ENCODE measurements at regions not wholly inside any gene's neighbourhood (a gene's known extent, or its start where the extent isn't known, plus 50 kb on each side); places are given as distances from the start of the nearest gene placed in this dataset.
"Not testable (repeated sequence)": the region's sequence is repeated elsewhere in the genome, so short reads cannot be mapped to it uniquely, and the experiment has no call there.

DNA sequence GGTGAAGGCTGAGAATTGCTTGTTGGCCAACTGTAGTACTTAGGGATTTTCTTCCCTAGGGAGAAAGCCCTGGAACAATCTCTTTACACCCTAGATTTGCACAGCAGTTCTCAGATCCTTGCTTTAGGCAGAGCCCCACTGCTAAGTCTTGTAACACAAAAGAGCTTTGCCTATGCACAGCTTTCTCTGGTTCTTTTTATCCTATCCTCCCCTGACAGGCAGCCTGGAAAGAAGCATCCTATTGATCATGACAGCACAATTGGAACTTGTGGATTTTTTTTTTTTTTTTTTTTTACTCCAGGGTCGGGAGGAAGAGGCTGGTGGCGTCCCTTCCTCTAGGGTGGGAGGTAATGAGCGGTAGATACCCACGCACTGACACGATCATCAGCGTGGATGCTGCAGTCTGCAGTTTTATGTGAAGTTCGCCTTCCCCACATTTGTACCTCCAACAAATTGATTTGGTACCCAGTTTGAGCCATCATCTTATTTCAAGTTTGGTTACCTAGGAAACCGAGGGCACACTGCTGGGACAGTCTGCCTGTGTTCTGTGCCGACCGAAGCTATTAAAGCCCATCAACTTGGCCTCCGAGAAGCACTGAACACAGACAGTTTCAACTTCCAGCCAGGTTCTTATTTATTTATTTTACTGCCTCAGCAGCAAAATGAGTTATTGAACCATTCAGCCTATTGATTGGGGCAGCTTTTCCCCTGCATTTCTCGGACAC, 110.1 kb downstream of the NRN1 start:
- DNase-seq, result no peak

DNA sequence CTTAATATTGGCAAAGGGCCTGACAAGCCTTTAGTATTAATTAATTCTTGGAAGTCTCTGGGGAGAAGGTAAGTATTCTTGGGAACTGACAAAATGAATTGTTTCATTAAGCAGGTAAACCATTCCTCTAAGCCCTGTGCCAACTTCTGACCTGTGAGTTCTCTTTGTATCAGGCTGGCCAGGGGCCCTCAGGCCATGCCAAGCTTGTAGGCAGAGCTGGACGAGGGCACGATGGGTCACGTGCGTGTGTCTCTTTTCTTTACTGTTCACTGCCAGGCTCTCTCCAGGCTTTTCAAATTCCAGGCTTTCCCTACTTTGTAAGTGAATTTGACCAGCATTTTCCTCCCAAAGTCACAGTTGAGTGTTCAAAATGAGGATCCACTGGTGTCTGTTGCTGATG, 112.4 kb downstream of the NRN1 start:
- no peak for DNase-seq

DNA sequence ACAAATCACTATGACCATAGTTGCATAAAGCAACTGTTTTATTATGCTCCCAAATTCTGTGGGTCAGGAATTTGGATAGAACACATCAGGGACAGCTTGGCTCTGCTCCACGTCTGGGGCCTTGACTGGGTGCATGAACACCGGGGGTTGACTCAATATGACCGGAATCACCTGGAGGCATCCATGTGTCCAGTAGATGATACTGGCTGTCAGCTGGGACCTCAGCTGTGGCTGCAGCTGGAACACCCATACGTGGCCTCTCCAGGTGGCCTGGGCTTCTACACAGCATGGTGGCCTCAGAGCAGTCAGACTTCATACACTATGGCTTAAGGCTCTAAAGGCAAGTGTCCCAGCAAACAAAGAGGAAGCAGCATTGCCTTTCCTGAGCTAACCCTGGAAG, 113.4 kb downstream of the NRN1 start:
- no peak for DNase-seq

DNA sequence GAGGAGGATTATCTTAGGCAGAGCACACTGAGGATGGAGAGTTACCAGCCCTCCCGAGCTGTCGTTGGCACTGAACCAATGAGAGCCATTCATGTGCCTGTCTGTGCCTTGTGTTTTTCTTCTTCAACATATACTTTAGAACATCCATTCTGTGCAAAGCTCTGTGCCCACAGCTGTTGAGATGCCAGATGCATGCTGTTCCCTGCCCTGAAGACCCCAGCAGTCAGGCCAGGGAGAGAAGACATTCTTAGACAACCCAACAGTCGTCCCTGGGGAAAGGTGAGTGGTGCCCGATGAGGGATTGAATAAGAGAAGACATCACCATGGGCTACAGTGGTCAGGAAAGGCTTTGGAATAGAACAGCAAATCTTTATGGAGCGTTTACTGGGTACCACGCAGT, 114.1 kb downstream of the NRN1 start:
- no peak for DNase-seq

DNA sequence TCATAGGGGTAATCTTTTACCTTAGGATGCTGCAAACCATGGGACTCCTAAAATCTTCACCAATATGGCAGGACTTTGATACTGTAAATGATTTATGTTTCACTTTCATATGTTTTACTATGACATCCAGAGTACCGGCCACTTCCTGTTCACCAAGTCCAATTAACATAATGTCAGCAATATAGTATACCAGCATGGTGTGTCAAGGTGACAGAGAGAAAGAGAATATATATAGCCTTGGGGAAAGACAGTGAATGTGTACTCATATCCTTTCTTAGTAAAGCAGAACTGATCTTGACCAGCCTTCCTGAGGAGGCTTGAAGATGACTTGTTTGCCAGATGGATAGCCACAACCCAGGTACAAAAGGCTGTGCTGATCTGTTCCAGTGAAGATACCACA, 127.9 kb downstream of the NRN1 start:
- DNase-seq, result no peak

DNA sequence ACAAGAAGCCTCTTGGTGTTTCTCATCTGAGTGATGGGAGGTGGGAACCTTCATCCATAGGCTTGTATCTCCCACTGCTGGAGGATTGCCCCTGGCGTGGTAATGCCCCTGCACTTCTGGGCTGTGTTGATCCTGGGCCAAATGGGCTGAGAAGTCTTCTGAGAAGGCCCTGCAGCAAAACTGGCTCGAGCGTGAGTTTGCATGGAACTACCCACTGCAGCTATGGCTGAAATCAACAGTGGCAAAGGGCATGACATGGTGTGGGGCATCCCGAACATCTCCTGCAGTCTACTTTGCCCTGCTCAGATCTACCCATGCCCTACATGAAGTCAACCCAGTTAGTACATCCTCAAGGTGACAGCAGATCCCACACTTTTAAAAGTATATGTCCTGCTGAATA, 130.6 kb downstream of the NRN1 start:
- no peak for DNase-seq

DNA sequence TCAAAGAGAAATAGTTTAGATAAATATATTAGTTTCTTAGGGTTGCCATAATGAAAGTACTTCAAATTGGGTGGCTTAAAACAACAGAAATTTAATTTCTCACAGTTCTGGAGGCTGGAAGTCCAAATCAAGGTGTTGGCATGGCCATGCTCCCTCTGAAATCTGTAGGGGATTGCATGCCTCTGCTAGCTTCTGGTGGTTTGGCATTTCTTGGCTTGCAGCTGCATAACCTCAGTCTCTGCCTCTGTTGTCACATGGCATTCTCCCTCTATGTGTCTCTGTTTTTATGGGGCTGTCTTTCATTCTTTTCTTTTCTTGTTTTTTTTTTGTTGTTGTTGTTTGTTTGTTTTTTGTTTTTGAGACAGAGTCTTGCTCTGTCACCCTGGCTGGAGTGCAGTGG, 132.7 kb downstream of the NRN1 start:
- not testable (repeated sequence) for DNase-seq

DNA sequence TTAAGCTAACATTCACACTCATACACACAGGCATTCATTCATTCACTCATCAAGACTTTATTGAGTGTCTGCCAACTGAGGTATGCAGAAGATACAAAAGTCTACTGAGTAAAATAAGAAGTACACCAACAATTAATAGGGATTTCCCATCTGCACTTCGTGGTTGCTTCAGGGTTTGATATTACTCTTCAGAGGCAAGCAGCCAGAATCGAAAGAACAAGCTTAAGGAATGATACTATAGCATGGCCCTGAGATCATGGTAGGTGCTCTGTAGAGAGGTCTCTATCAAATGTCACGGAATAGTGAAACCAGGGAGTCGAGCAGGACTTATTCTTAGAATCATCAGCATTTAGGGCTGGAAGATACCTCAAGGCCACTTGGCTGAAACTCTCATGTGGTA, 135.4 kb downstream of the NRN1 start:
- DNase-seq, result no peak

DNA sequence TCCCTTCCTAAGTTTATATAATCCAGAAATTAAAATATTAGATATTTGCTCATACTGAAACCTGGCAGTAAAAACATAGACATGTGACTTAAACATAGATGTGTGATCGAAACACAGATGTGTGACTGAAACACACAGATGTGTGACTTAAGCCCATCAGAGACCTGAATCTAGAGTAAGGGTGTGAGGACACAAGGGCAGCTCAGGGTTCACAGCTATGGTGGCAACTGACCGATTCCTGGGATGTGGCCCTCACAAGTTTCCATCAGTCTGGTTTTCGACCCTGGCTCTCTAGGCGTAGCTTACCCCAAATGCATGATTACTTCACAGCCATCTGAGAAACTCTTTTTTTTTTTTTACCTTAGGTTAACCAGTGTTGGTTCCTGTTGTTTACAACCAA, 137.0 kb downstream of the NRN1 start:
- no peak for DNase-seq

DNA sequence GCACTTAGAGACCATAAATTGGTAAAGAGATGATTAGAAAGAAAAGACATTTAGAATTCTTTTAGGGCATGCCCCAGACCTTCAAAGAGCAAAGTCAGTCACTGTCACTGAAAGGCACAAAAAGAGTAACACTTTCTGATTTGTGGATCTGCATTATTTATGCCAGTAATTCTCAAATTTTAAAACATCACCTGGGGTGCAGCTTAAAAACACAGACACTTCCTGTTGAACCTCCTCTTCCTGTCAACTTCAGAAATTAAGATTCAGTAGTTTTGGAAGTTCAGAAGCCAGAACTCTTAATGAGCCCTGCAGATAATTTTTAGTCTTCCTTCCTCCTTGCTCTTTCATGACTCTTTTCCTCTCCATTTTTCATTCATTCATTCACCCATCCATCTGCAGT, 137.5 kb downstream of the NRN1 start:
- no peak for DNase-seq

DNA sequence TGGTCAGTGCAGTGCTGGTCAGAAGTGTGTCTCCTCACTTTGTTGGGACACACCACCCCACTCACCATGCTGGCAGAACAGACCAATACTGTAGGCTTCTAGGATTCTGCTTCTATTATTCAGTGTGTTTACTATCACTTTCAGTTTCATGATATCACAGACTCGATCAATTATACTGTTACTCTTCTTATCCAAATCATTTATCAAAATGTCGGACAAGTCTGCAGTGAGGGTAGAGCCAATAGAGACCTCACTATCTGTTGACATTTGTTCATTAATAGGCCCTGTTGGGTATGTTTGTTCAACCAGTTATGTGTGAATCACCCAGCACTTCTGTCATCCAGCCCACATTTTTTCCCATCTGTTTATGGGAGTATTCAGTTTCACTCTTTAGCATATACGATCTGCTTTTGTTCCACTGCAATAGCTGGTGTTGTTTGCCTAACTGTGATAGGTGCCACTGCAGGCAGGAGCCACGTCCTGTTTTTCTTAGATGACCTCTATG, 140.1 kb downstream of the NRN1 start:
- no peak for DNase-seq

DNA sequence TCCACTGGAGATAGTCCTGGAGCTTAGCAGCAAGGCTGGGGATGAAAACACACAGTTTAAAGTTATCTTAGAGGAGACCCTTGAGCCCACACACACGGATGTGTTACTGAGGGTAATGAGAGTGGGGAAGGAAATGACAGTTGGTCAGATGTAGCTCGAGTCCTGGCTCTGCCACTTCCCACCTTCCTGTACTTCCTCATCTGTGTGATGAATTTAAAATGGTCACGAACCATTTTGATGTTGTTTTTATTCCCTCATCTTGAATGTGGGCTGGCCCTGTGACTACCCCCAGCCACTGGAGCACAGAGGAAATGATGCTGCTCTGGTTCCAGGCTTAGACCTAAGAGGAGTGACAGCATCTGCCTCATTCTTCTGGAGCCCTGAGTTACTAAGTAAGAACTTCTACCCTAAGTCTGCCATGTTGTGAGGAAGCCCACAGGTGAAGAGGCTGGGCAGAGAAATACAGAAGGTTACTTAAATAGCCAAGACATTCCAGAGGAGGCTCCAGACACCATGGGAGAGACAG, 141.2 kb downstream of the NRN1 start:
- DNase-seq, result no peak

DNA sequence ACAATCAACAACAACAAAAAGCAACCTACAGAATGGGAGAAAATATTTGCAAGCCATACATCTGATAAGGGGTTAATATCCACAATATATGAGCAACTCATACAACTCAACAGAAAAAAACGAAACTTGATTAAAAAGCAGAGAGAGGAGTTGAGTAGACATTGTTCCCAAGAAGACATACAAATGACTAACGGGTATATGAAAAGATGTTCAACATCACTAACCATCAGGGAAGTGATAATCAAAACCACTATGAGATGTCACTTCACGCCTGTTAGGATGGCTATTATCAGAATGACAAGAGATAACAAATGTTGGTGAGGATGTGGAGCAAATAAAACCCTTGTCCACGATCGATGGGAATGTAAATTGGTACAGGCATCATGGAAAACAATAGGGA, 145.9 kb downstream of the NRN1 start:
- no peak for DNase-seq

DNA sequence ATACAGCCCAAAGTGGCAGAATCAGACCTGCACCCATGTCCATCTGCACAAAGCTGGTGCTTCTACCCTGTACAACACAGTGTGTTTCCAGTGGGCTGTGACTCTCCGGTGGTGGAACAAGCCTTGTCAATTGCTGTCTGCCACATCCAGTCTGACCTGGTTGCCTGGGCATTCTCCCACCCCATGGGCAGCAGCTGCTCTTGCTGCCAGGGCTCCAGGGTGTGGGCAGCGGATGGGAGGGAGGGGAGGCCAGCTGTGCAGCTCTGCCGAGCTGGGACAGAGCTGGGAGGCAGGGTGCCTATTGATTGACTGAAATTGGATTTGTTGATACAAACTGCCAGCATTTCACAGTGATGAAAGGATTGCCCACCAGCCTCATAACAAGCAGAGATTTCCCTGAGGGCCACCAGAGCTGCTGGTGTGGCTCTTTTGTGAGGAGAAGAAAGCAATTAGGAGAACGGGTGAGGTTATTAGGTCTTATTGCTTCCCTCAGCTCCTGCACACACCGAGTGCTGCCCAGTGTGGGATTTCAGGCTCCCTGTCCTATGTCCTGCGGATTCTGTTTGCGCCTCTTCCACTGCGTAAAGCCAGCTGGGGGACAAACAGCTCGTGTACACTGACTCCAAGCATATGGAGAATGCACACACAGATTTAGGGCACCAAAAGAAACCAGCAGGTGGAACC, 150.8 kb downstream of the NRN1 start:
- DNase-seq, result no peak

DNA sequence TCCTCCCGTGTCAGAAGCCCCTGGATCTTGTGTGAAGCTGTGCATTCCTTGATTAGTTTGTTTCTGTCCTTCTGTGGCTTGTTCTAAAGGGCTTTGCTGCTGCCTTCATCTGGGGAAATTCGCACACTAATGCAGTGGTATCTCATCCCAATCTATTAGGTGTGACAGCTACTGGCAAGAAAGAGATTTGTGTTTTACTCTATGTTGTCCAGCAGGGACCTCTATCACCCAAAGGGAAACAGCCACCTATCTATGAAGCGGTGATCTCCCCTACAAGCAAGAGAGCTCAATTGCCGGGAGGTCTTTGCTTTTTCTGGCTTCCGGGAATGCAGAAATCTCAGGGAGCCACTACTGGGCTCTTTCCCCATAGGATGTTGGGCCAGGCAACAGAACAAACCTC, 151.8 kb downstream of the NRN1 start:
- no peak for DNase-seq

DNA sequence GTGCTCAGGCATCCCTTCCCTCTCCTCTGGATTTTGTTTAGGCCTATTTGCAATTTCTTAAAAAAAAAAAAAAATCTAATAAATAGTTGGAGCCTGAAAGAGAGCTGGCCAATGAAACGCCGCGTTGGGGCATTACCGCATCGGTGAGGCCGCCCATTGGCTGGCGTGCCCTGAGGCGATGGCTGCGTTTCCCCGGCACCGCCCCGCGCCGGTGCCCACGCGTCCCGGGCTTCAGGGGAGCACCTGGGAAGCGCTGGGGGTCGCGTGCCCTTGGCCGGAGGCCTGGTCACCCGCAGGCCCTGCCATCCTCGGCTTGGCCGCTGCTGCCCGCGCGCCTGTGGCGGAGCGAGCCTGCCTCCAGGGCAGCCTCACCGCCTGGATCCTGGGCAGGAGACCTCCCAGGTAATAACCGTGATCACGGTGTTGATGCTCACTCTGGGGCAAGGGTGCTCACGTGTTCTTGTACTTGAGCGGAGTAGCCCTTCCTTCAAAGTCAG, 155.4 kb downstream of the NRN1 start:
- no peak for DNase-seq

DNA sequence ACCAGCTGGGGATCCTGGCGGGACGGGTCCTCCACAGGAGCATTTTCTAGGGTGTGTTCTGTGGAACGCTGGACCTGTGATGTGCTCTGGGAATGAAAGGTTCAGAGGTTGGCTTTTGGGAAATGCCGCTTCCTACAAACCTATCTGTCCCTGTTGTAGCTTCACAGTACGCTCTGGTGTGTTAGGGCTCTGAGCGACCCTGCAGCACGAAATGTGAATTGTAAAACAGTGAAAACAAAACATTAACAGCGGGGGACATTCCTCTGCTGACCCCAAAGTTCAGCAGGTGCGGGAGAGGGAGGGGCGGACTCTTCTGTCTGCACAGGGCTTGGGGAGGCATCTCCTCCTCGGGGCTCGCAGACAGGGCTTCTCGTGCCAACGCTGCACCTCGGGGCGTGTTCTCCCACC, 155.9 kb downstream of the NRN1 start:
- no peak for DNase-seq

DNA sequence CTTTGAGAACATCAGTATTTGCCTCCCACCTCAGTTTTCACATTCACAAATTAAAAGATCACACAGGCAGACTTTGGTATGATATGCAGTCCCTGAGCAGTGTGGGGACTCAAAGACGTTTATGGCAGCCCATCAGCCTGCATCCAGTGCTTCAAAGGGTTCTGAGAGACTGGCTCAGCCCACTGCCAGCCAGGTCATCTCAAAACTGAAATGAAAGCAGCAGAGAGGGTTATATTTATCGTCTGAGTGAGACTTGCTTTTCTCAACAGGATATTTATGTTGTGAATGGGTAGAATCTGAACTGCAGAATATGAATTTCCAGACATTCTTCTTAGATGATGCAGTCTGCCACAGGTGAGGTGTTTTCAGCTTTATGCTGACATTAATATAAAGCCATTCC, 159.8 kb downstream of the NRN1 start:
- no peak for DNase-seq

DNA sequence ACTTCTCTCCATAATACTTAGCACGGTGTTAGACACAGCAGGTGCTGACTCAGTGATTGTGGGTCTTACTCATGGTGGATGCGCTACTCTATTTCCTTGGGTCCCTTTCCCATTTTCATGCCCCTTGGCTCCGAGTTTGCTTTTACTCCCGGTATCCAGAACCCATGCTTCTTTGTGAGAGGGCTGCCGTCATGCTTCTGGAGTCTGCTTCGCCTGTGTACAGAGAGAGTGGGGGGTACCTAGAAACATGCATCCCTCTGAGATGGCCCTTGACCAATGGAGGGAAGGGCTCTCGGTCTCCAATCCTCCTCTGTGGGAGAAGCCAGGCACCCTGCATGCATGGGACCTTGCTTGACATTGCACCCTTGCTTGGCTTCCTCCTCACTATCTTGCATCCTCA, 160.4 kb downstream of the NRN1 start:
- no peak for DNase-seq

DNA sequence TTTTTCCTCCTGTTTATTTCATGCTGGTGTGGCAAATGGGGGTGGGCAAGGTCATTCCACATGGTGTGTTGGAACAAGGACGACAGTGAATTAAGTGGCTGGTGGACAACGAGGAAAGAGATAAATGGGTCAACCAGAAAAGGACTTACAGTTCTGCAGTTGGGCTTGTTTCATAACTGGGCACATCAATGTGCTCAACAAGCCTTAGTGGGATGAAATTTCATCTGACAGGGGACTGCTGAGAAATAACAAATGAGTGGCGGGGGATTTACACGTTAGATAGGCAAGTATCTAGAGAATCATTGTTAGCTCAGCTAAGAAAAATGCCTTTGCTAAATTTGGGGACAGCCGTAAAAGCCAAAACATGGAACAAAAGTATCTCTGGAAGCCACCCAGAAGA, 163.6 kb downstream of the NRN1 start:
- no peak for DNase-seq

DNA sequence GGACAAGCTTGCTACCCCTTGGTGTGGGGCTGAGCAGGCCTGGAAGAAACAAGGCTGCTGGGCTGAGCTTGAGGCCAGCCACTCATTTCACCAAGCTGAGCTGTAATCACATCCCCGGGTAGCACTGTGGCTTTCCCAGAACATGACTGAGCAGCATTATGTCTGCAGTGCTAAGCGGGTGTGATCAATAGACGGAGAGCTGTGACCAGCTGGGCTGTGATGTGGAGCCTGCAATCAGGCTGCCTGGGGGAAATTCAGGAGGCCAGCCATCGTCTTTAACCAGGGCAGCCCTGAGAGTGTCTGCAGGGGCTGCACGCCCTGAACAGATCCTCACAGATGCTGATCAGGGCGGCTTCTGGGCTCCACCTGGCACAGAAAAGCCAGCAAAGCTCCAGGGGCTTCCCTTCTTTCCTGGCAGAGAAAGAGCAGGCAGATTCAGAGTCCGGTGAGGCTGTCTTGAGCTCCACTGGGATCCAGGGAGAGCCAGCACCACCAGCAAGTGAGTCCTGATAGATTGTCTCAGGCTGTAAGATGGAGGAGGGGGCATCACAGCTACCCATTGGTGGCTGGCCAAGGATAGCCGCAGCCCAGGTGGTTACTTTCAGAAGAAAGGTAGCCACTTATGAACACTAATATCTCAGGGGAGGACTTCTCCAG, 165.9 kb downstream of the NRN1 start:
- no peak for DNase-seq

DNA sequence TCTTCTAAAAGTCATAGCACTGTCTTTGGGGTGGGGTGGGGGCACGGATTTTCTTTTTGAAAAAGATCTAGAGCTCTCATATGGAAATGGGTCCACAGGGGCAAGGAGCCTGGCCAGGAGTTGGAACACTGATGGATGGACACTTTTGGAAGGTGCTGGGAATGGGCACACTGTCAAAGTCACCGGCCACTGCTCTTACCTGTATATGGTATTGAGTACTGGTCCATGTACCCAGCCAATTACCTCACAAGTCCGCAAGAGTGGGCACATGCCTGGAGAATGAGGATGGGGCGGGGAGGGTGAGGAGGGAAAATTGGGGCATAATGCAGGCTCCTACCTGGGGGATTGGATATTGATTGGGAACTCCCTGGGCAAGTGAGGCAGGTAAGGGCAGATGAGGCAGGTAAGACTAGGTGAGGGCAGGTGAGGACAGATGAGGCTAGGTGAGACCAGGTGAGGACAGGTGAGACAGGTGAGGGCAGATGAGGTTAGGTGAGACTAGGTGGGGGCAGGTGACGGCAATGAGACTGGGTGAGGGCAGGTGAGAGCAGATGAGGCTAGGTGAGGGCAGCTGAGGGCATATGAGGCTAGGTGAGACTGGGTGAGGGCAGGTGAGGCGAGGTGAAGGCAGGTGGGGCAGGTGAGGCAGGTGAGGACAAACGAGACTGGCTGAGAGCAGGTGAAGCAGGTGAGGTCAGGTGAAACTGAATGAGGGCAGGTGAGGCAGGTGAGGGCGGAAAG, 167.9 kb downstream of the NRN1 start:
- DNase-seq, result no peak

DNA sequence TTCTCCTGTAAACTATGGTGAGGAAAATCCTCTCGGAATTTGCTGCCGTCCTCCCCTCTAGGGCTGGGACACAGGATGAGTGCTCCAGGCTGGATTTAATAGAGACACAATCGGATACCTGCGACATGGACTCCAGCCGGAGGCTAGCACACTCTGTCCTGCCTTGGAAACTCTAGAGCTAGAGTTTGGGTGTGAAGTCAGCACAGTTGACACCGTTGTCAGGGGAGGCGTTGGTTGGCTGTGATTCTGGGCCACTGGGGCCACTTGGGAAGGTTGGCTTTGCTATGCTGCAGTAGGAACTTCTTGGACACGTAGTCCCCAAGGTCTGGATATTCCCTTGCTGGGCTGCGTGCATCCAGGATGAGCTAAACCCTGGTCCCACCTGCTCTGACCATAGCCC, 169.4 kb downstream of the NRN1 start:
- DNase-seq, result no peak

All from NCI-H226 (cell line).